ENCODE measurements at regions not wholly inside any gene's neighbourhood (a gene's known extent, or its start where the extent isn't known, plus 50 kb on each side); places are given as distances from the start of the nearest gene placed in this dataset.

DNA sequence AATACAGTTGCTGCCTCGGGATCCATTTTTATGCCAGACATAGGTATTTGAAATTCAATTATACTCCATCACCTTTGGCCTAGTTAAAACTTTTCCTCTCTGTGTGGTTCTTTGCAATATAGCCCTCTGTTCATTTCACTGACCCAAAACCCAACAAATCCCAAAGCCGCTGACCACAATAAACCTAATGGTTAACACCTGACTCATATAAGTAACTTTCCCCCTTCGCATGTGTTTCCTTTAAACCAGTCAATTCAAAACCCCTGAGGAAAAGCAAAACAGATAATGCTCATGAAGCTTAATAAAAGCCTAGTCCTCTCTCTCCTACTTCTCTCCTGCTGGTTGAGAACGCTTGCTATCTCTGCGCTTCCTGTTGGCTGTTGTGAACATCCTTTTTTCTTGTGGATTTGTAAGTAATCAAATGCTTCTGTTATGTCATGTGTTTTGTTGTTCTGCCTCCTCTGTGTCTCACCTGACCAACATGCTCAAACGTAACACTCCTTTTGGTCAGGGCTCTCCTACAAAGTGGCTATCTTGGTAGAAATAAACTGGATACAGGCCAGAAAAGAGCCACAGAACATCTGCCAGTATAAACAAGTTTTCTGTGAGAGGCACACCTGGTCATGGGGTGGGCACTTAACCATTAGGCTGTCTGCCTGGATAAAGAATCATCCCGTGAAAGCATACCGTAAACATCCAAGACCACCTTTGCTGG lies 652.6 kb downstream of the METTL15 start:
- in situ Hi-C loops (cut with HindIII; ENCODE audit: low pct_unique_long_range_greater_than_20kb, low sequenced_read_pairs) (no loop called here), intact Hi-C loops (cut with micrococcal nuclease; ENCODE audit: unreplicated experiment) (no loop called here)
- ATAC-seq (no peak), DNase-seq (ENCODE audit: low read depth, low spot score) (no peak)
- no peaks in the 10 kb centered on the region for H3K27me3 ChIP-seq (ENCODE audit: control insufficient read depth, insufficient read depth, low read length)
- TF ChIP-seq POLR2AphosphoS5 (IDR thresholded peaks at IDR 0.05; ENCODE audit: low read depth, low read length) (no peak), SIN3A (IDR thresholded peaks at IDR 0.05; ENCODE audit: borderline replicate concordance, insufficient read depth, low read depth, low read length) (no peak), TCF7L2 (IDR thresholded peaks at IDR 0.05; ENCODE audit: low read depth, low read length) (no peak)
- TF ChIP-seq, protein P1, sequence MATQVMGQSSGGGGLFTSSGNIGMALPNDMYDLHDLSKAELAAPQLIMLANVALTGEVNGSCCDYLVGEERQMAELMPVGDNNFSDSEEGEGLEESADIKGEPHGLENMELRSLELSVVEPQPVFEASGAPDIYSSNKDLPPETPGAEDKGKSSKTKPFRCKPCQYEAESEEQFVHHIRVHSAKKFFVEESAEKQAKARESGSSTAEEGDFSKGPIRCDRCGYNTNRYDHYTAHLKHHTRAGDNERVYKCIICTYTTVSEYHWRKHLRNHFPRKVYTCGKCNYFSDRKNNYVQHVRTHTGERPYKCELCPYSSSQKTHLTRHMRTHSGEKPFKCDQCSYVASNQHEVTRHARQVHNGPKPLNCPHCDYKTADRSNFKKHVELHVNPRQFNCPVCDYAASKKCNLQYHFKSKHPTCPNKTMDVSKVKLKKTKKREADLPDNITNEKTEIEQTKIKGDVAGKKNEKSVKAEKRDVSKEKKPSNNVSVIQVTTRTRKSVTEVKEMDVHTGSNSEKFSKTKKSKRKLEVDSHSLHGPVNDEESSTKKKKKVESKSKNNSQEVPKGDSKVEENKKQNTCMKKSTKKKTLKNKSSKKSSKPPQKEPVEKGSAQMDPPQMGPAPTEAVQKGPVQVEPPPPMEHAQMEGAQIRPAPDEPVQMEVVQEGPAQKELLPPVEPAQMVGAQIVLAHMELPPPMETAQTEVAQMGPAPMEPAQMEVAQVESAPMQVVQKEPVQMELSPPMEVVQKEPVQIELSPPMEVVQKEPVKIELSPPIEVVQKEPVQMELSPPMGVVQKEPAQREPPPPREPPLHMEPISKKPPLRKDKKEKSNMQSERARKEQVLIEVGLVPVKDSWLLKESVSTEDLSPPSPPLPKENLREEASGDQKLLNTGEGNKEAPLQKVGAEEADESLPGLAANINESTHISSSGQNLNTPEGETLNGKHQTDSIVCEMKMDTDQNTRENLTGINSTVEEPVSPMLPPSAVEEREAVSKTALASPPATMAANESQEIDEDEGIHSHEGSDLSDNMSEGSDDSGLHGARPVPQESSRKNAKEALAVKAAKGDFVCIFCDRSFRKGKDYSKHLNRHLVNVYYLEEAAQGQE (IDR thresholded peaks at IDR 0.05; ENCODE audit: insufficient read depth in 1 of 2, low read depth in 2 of 2, low read length in 1 of 2) = no peak
- TF ChIP-seq, protein P2, sequence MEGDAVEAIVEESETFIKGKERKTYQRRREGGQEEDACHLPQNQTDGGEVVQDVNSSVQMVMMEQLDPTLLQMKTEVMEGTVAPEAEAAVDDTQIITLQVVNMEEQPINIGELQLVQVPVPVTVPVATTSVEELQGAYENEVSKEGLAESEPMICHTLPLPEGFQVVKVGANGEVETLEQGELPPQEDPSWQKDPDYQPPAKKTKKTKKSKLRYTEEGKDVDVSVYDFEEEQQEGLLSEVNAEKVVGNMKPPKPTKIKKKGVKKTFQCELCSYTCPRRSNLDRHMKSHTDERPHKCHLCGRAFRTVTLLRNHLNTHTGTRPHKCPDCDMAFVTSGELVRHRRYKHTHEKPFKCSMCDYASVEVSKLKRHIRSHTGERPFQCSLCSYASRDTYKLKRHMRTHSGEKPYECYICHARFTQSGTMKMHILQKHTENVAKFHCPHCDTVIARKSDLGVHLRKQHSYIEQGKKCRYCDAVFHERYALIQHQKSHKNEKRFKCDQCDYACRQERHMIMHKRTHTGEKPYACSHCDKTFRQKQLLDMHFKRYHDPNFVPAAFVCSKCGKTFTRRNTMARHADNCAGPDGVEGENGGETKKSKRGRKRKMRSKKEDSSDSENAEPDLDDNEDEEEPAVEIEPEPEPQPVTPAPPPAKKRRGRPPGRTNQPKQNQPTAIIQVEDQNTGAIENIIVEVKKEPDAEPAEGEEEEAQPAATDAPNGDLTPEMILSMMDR (IDR thresholded peaks at IDR 0.05) = no peak
- BruUV-seq (replicated peaks) = no TSS peak
- H3K27ac ChIP-seq (ENCODE audit: low read length) = no peak overlapping the region
- H3K36me3 ChIP-seq (ENCODE audit: control insufficient read depth, insufficient read depth, low read length) = no peaks in the 10 kb centered on the region
- H3K4me3 ChIP-seq (ENCODE audit: low read depth in 2 of 2, low read length in 2 of 2) = no peak overlapping the region
- H3K9me3 ChIP-seq (ENCODE audit: control insufficient read depth, insufficient read depth, low read depth, low read length) = no peaks in the 10 kb centered on the region
- ChIA-PET POLR2A (interaction anchor here (0.5 kb wide), 1 partner anchor 208 kb away, joined by 3 read pairs; no protein-coding TSS in a partner anchor), CTCF (no interaction called here)
- H3K4me1 ChIP-seq (ENCODE audit: control insufficient read depth, insufficient read depth, low read length) = no peaks in the 10 kb centered on the region

DNA sequence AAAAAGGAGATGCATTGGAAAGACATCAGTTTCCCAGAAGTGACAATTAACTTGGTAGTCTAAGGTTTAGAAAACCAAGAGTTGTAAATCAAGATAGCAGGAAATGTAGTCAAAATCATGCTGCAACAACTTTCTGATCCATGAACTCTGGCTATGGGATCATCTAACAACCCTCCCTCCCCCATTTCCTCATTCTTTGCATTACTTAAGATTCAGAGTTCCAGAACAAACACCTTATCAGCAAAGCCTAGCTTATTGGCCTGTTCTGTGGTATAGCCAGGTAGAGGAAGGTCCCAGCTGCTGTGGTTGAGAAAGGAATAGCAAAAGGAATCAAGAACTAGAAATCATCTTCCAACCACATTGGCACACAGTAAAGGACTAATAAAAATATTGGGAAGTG lies 651.1 kb downstream of the METTL15 start:
- H3K4me1 ChIP-seq (ENCODE audit: control insufficient read depth, insufficient read depth, low read length) = no peaks in the 10 kb centered on the region
- H3K27me3 ChIP-seq (ENCODE audit: control insufficient read depth, insufficient read depth, low read length) = no peaks in the 10 kb centered on the region
- H3K9me3 ChIP-seq (ENCODE audit: control insufficient read depth, insufficient read depth, low read depth, low read length) = no peaks in the 10 kb centered on the region
- ChIA-PET CTCF (no interaction called here), POLR2A (no interaction called here)
- H3K36me3 ChIP-seq (ENCODE audit: control insufficient read depth, insufficient read depth, low read length) = no peaks in the 10 kb centered on the region
- H3K27ac ChIP-seq (ENCODE audit: low read length) = no peak overlapping the region
- ATAC-seq = no peak
- no TSS peak for BruUV-seq (replicated peaks)
- no peak for DNase-seq (ENCODE audit: low read depth, low spot score)
- TF ChIP-seq POLR2AphosphoS5 (IDR thresholded peaks at IDR 0.05; ENCODE audit: low read depth, low read length) (no peak), SIN3A (IDR thresholded peaks at IDR 0.05; ENCODE audit: borderline replicate concordance, insufficient read depth, low read depth, low read length) (no peak), TCF7L2 (IDR thresholded peaks at IDR 0.05; ENCODE audit: low read depth, low read length) (no peak)
- TF ChIP-seq, protein P2 (IDR thresholded peaks at IDR 0.05) = no peak
- TF ChIP-seq, protein P1 (IDR thresholded peaks at IDR 0.05; ENCODE audit: insufficient read depth in 1 of 2, low read depth in 2 of 2, low read length in 1 of 2) = no peak
- H3K4me3 ChIP-seq (ENCODE audit: low read depth in 2 of 2, low read length in 2 of 2) = no peak overlapping the region
- in situ Hi-C loops (cut with HindIII; ENCODE audit: low pct_unique_long_range_greater_than_20kb, low sequenced_read_pairs) (no loop called here), intact Hi-C loops (cut with micrococcal nuclease; ENCODE audit: unreplicated experiment) (no loop called here)
